ENCODE measurements at regions not wholly inside any gene's neighbourhood (a gene's known extent, or its start where the extent isn't known, plus 50 kb on each side); places are given as distances from the start of the nearest gene placed in this dataset.

GRCh38 chr12:17802657-17803641, 287.0 kb downstream of the RERGL start:
- DNase-seq, result no peak

- no peak for DNase-seq
These were observed 296.1 kb downstream of the RERGL start for GRCh38 chr12:17793854-17794253.

- no peak for DNase-seq
These were observed 311.8 kb downstream of the RERGL start for GRCh38 chr12:17778242-17778641.

GRCh38 chr12:17763366-17763765, 326.6 kb downstream of the RERGL start:
- DNase-seq, result no peak

GRCh38 chr12:17759982-17760381, 330.0 kb downstream of the RERGL start:
- DNase-seq, result no peak

All from NCI-H1048 (cell line).